ENCODE measurements at regions not wholly inside any gene's neighbourhood (a gene's known extent, or its start where the extent isn't known, plus 50 kb on each side); places are given as distances from the start of the nearest gene placed in this dataset.

DNA sequence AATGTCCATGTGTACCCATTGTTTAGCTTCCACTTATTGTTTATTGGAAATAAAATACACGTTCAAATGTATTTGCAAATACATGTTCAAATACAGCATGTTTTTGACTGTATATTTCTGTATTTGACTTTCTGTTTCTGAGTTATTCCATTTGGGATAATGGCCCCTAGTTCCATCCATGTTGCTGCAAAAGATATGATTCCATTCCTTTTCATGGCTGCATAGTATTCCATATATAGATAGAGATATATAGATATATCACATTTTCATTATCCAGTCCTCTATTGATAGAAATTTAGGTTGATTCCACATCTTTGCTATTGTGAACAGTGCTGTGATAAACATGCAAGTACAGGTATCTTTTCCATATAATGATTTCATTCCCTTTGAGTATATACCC lies 241.4 kb upstream of the SOX2 start:
- Histone ChIP-seq H3K36me3 (replicated peaks) (no peaks in the 10 kb centered on the region), H3K4me3 (ENCODE audit: low read depth, low read length) (no peak overlapping the region), H3K27ac (no peak overlapping the region), H3K27me3 (replicated peaks) (no peaks in the 10 kb centered on the region)
- TF ChIP-seq, protein P1, sequence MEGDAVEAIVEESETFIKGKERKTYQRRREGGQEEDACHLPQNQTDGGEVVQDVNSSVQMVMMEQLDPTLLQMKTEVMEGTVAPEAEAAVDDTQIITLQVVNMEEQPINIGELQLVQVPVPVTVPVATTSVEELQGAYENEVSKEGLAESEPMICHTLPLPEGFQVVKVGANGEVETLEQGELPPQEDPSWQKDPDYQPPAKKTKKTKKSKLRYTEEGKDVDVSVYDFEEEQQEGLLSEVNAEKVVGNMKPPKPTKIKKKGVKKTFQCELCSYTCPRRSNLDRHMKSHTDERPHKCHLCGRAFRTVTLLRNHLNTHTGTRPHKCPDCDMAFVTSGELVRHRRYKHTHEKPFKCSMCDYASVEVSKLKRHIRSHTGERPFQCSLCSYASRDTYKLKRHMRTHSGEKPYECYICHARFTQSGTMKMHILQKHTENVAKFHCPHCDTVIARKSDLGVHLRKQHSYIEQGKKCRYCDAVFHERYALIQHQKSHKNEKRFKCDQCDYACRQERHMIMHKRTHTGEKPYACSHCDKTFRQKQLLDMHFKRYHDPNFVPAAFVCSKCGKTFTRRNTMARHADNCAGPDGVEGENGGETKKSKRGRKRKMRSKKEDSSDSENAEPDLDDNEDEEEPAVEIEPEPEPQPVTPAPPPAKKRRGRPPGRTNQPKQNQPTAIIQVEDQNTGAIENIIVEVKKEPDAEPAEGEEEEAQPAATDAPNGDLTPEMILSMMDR (IDR thresholded peaks at IDR 0.05; ENCODE audit: low read depth, low read length, missing control alignments), result no peak
- no peak for DNase-seq
- in situ Hi-C loops (cut with HindIII; ENCODE audit: low pct_ligation_motif_present, low sequenced_read_pairs), result no loop called here

DNA sequence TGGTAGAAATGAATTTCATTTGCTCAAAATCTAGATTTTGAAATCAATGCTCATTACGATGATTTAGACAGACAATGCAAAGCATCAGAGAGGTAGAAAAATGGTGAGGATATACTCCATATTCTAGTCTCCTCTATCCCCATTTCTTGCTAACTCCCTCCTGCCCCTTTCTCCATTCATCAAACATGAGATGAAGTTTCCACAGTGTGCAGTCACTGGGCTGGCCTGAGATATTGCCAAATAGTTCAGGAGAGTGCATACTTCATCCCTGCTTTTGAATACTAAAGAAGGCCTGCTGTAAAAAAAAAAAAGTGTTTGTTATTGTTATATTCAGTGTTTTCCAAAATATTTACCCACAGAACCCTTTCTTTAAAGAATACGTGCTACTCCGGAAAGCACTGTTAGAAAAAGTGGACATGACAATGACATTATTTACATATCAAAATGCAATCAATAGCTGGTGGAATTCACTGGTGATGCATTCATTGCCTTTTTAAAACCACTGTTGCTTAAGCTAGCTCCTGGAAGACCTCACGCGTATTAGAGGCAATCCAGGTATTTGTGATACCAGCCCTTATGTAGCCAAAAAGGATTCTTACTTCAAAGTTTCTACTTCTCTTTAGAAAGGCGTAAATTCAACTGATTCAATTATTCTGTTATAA lies 247.6 kb upstream of the SOX2 start:
- H3K27ac ChIP-seq, result no peak overlapping the region
- no peak for DNase-seq
- TF ChIP-seq, protein P1 (IDR thresholded peaks at IDR 0.05; ENCODE audit: low read depth, low read length, missing control alignments), result no peak
- no peak overlapping the region for H3K4me3 ChIP-seq (ENCODE audit: low read depth, low read length)
- in situ Hi-C loops (cut with HindIII; ENCODE audit: low pct_ligation_motif_present, low sequenced_read_pairs), result no loop called here
- no peaks in the 10 kb centered on the region for H3K27me3 ChIP-seq (replicated peaks)
- no peaks in the 10 kb centered on the region for H3K36me3 ChIP-seq (replicated peaks)

DNA sequence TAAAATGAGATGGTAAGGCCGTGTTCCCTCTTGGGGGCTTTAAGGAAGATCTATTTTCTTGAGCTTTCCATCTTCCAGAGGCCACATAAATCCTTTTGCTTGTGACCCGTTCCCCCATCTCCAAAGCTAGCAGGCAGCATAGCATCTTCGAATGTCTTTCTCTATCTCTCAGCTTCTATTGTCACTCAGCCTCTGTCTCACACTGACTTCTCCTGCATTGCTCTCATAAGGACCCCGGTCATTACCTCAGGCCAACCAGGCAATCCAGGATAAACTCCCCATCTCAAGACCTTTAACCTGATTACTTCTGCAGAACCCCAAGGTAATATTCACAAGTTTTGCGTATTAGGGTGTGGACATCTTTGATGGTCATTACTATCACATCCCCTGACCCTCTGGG lies 250.3 kb upstream of the SOX2 start:
- H3K36me3 ChIP-seq (replicated peaks), result no peaks in the 10 kb centered on the region
- in situ Hi-C loops (cut with HindIII; ENCODE audit: low pct_ligation_motif_present, low sequenced_read_pairs), result no loop called here
- DNase-seq, result no peak

DNA sequence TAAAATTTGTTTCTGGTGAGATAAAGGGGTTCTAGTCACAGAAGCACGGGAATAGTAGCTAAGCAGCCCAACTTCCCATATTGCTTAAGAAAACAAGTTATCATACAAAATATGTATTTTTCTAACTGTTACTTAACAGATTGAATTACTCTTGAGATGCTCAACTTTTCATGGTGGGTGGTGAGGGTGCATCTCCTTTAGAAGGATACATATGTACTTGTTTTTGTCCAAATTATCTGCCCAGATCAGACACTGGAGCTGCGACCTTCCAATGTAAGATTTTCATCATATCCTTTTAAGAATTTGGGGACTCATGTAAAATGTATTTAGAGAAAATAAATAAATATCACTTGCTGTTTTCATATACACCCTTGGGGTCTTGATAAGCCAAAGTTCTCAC lies 252.2 kb upstream of the SOX2 start:
- TF ChIP-seq, protein P1 (IDR thresholded peaks at IDR 0.05; ENCODE audit: low read depth, low read length, missing control alignments), result no peak
- in situ Hi-C loops (cut with HindIII; ENCODE audit: low pct_ligation_motif_present, low sequenced_read_pairs), result no loop called here
- no peaks in the 10 kb centered on the region for H3K27me3 ChIP-seq (replicated peaks)
- DNase-seq, result no peak
- H3K36me3 ChIP-seq (replicated peaks), result no peaks in the 10 kb centered on the region
- H3K27ac ChIP-seq, result no peak overlapping the region
- no peak overlapping the region for H3K4me3 ChIP-seq (ENCODE audit: low read depth, low read length)

More for the DNA sequence above, 250.3 kb upstream of the SOX2 start:
- H3K4me3 ChIP-seq (ENCODE audit: low read depth, low read length), result no peak overlapping the region
- TF ChIP-seq, protein P1 (IDR thresholded peaks at IDR 0.05; ENCODE audit: low read depth, low read length, missing control alignments), result no peak
- no peaks in the 10 kb centered on the region for H3K27me3 ChIP-seq (replicated peaks)
- H3K27ac ChIP-seq, result no peak overlapping the region

DNA sequence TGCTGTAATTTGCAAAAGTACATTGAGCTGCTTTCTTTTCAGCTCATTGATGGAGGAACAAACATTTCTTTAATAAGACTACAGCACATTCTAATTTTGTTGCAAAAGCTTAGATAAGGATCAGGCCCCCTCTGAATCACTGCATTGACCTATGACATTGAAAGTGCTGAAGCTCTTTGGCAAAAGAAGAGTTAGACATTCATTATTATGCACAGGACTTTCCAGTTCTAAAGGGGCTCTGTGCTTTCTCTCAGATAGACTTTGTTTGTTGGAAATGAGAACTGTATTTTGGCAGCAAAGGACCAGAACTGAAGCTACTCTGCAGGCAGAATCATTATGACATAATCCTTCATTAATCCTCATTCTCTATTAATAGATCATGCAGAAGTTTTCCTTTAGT lies 252.9 kb upstream of the SOX2 start:
- TF ChIP-seq, protein P1 (IDR thresholded peaks at IDR 0.05; ENCODE audit: low read depth, low read length, missing control alignments), result no peak
- Histone ChIP-seq H3K27ac (no peak overlapping the region), H3K36me3 (replicated peaks) (no peaks in the 10 kb centered on the region), H3K4me3 (ENCODE audit: low read depth, low read length) (no peak overlapping the region), H3K27me3 (replicated peaks) (no peaks in the 10 kb centered on the region)
- in situ Hi-C loops (cut with HindIII; ENCODE audit: low pct_ligation_motif_present, low sequenced_read_pairs), result no loop called here
- DNase-seq, result no peak

DNA sequence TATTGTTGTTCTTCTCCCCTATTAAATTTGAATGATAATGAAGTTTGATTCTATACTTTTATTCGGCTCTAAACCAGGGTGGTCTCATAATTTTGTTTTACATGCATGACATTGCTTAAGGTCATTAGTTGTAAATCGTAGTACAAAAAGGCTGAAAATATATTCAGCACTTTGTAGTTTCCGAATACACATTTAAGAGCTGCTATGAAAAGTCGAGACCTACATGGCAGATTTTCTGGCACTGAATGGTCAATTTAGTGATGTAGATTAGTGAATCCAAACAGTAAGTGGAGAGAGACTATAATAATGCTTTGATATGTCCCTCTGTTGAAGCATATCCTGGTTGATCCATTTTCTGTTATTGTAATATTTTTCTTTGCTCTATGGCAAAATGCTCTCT lies 254.0 kb upstream of the SOX2 start:
- TF ChIP-seq, protein P1 (IDR thresholded peaks at IDR 0.05; ENCODE audit: low read depth, low read length, missing control alignments), result no peak
- no peak for DNase-seq
- in situ Hi-C loops (cut with HindIII; ENCODE audit: low pct_ligation_motif_present, low sequenced_read_pairs), result no loop called here
- Histone ChIP-seq H3K36me3 (replicated peaks) (no peaks in the 10 kb centered on the region), H3K27ac (no peak overlapping the region), H3K4me3 (ENCODE audit: low read depth, low read length) (no peak overlapping the region), H3K27me3 (replicated peaks) (no peaks in the 10 kb centered on the region)
